ENCODE measurements at regions not wholly inside any gene's neighbourhood (a gene's known extent, or its start where the extent isn't known, plus 50 kb on each side); places are given as distances from the start of the nearest gene placed in this dataset.

DNA sequence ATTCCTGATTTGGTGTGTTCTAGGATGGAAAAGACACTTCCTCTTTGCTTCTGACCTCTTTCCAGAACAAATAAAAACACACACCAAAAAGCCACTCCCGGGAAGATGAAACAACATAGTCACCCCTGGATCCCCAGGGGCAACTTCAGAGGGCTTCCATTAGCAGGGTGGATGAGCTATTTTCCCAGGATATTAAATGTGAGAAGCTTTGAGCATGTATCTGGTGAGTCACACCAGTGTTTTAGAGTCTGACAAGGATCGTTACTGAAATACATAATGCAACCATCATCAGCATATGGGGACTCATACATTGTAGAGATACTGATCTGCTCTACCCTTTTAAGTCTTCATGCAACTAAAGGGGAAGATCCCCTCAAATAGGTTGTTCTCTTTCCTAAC, 115.5 kb upstream of the ZNF438 start:
- POLR2A ChIA-PET = no interaction called here
- peak; percentile 30 for DNase-seq (ENCODE audit: low read depth, low spot score)
- no peaks in the 10 kb centered on the region for H3K9me1 ChIP-seq (replicated peaks; ENCODE audit: control insufficient read depth, extremely low read depth, insufficient read depth, low read length)
- no peak overlapping the region for H3K4me2 ChIP-seq (ENCODE audit: insufficient read depth, low read length)
- no peak overlapping the region for H2AFZ ChIP-seq (ENCODE audit: low read depth, low read length)
- H3K27ac ChIP-seq (ENCODE audit: insufficient read depth, low read depth, low read length) = peak overlapping the region; percentile 16
- intact Hi-C loops (cut with micrococcal nuclease) (no loop called here), dilution Hi-C loops (cut with MboI; ENCODE audit: extremely low pct_ligation_motif_present, low sequenced_read_pairs) (no loop called here)
- no peaks in the 10 kb centered on the region for H3K9me3 ChIP-seq (replicated peaks; ENCODE audit: control insufficient read depth, insufficient read depth, low read length)
- CTCF ChIA-PET = interaction anchor here (1.0 kb wide), 2 partner anchors 10 to 27 kb away, joined by 3 read pairs; no protein-coding TSS in a partner anchor
- TF ChIP-seq POLR2A (IDR thresholded peaks at IDR 0.05; ENCODE audit: low read depth, low read length) (no peak), FOS (IDR thresholded peaks at IDR 0.05; ENCODE audit: borderline replicate concordance, insufficient read depth, low read length) (peak; percentile 19)
- FAIRE-seq = peak; percentile 50
- no peaks in the 10 kb centered on the region for H3K27me3 ChIP-seq (ENCODE audit: control insufficient read depth in 2 of 2, insufficient read depth in 2 of 2, low read length in 2 of 2)
- no peaks in the 10 kb centered on the region for H4K20me1 ChIP-seq (replicated peaks; ENCODE audit: control insufficient read depth, extremely low read depth, insufficient read depth, low read length)
- no peaks in the 10 kb centered on the region for H3K36me3 ChIP-seq (ENCODE audit: control insufficient read depth in 2 of 2, extremely low read depth in 1 of 2, insufficient read depth in 2 of 2, low read length in 2 of 2)
- no peak overlapping the region for H3K9ac ChIP-seq (replicated peaks; ENCODE audit: extremely low read depth, insufficient read depth, low read length)
- no TSS peak for BruUV-seq (replicated peaks)
- no peaks in the 10 kb centered on the region for H3K79me2 ChIP-seq (ENCODE audit: control insufficient read depth, insufficient read depth, low read length)
- peaks cover 13% of the 10 kb centered on the region for H3K4me1 ChIP-seq (ENCODE audit: control insufficient read depth, extremely low read depth, insufficient read depth, low read length)
- H3K4me3 ChIP-seq (replicated peaks in 1 of 3; ENCODE audit: insufficient read depth in 1 of 3, low read depth in 1 of 3, low read length in 3 of 3) = no peak overlapping the region

DNA sequence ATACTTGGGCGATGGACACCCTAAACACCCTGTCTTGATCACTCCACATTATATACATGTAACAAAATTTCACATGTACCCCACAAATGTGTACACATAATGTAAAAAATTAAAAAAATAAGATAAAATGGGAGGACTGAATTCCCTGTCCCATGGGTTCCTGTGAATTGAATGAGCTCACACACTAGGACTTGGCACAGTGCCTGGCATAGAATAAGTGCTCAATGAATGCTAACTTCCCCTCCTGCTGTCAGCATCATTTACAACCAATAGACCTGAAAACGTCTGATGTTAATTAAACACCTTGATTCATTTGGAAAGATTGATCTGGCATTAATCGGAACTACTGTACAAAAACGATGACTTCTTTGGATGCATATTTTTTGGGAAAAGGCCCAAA, 117.3 kb upstream of the ZNF438 start:
- Histone ChIP-seq H3K4me2 (ENCODE audit: insufficient read depth, low read length) (no peak overlapping the region), H3K27me3 (ENCODE audit: control insufficient read depth in 2 of 2, insufficient read depth in 2 of 2, low read length in 2 of 2) (no peaks in the 10 kb centered on the region), H3K4me1 (ENCODE audit: control insufficient read depth, extremely low read depth, insufficient read depth, low read length) (peaks cover 21% of the 10 kb centered on the region), H3K9ac (replicated peaks; ENCODE audit: extremely low read depth, insufficient read depth, low read length) (no peak overlapping the region), H3K36me3 (ENCODE audit: control insufficient read depth in 2 of 2, extremely low read depth in 1 of 2, insufficient read depth in 2 of 2, low read length in 2 of 2) (no peaks in the 10 kb centered on the region), H3K79me2 (ENCODE audit: control insufficient read depth, insufficient read depth, low read length) (no peaks in the 10 kb centered on the region), H3K4me3 (replicated peaks in 1 of 3; ENCODE audit: insufficient read depth in 1 of 3, low read depth in 1 of 3, low read length in 3 of 3) (no peak overlapping the region), H3K27ac (ENCODE audit: insufficient read depth, low read depth, low read length) (no peak overlapping the region), H3K9me3 (replicated peaks; ENCODE audit: control insufficient read depth, insufficient read depth, low read length) (no peaks in the 10 kb centered on the region), H4K20me1 (replicated peaks; ENCODE audit: control insufficient read depth, extremely low read depth, insufficient read depth, low read length) (no peaks in the 10 kb centered on the region), H3K9me1 (replicated peaks; ENCODE audit: control insufficient read depth, extremely low read depth, insufficient read depth, low read length) (no peaks in the 10 kb centered on the region), H2AFZ (ENCODE audit: low read depth, low read length) (no peak overlapping the region)
- intact Hi-C loops (cut with micrococcal nuclease) = no loop called here
- DNase-seq (ENCODE audit: low read depth, low spot score) (no peak), FAIRE-seq (no peak)
- POLR2A ChIA-PET = no interaction called here
- CTCF ChIA-PET = no interaction called here
- BruUV-seq (replicated peaks) = no TSS peak
- TF ChIP-seq EZH2 (IDR thresholded peaks at IDR 0.05; ENCODE audit: borderline replicate concordance, low read depth, low read length, severe bottlenecking) = no peak
- no peak for TF ChIP-seq GATA2 (IDR thresholded peaks at IDR 0.05; ENCODE audit: insufficient read depth, insufficient read length, low read depth, low read length)
- TF ChIP-seq, protein P1, sequence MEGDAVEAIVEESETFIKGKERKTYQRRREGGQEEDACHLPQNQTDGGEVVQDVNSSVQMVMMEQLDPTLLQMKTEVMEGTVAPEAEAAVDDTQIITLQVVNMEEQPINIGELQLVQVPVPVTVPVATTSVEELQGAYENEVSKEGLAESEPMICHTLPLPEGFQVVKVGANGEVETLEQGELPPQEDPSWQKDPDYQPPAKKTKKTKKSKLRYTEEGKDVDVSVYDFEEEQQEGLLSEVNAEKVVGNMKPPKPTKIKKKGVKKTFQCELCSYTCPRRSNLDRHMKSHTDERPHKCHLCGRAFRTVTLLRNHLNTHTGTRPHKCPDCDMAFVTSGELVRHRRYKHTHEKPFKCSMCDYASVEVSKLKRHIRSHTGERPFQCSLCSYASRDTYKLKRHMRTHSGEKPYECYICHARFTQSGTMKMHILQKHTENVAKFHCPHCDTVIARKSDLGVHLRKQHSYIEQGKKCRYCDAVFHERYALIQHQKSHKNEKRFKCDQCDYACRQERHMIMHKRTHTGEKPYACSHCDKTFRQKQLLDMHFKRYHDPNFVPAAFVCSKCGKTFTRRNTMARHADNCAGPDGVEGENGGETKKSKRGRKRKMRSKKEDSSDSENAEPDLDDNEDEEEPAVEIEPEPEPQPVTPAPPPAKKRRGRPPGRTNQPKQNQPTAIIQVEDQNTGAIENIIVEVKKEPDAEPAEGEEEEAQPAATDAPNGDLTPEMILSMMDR (IDR thresholded peaks at IDR 0.05; ENCODE audit: extremely low read depth in 1 of 2, insufficient read depth in 1 of 2, low read depth in 1 of 2, low read length in 2 of 2) = no peak
- dilution Hi-C loops (cut with MboI; ENCODE audit: extremely low pct_ligation_motif_present, low sequenced_read_pairs) = no loop called here
